Mucosa of rectum (tissue), 2 donors: ENCODE measurements at regions not wholly inside any gene's neighbourhood (a gene's known extent, or its start where the extent isn't known, plus 50 kb on each side); places are given as distances from the start of the nearest gene placed in this dataset.

Source experiments
- H3K27ac ChIP-seq, 2 donors: one replicate each; pipeline ENCODE4 v1.7.0; 2013; ENCODE audit warnings: inconsistent platforms in 2 of 2, low read depth in 2 of 2, low read length in 2 of 2
- H3K27me3 ChIP-seq, 2 donors: one replicate each; pipeline ENCODE4 v1.7.0; 2013; ENCODE audit warnings: low read length in 2 of 2; ENCODE audit not compliant: control insufficient read depth in 2 of 2, insufficient read depth in 2 of 2
- H3K36me3 ChIP-seq, 2 donors: one replicate each; pipeline ENCODE4 v1.7.0; 2013; ENCODE audit warnings: low read length in 2 of 2; ENCODE audit not compliant: control insufficient read depth in 2 of 2, insufficient read depth in 2 of 2
- H3K4me1 ChIP-seq, 2 donors: one replicate each; pipeline ENCODE4 v1.7.0; 2013; ENCODE audit warnings: low read length in 2 of 2, mild to moderate bottlenecking in 1 of 2; ENCODE audit not compliant: control insufficient read depth in 2 of 2, insufficient read depth in 2 of 2
- H3K4me3 ChIP-seq, 2 donors: one replicate each; pipeline ENCODE4 v1.7.0; 2013; ENCODE audit warnings: low read length in 2 of 2
- H3K9ac ChIP-seq, 2 donors: one replicate each; pipeline ENCODE4 v1.7.0; 2013; ENCODE audit warnings: low read length in 2 of 2, low read depth in 1 of 2, mild to moderate bottlenecking in 1 of 2
- H3K9me3 ChIP-seq, 2 donors: one replicate each; pipeline ENCODE4 v1.7.0; 2013; ENCODE audit warnings: low read length in 2 of 2; ENCODE audit not compliant: control insufficient read depth in 2 of 2
- donor health status: healthy.
- donor health status: Normal muscosa, but diverticular disease.

DNA sequence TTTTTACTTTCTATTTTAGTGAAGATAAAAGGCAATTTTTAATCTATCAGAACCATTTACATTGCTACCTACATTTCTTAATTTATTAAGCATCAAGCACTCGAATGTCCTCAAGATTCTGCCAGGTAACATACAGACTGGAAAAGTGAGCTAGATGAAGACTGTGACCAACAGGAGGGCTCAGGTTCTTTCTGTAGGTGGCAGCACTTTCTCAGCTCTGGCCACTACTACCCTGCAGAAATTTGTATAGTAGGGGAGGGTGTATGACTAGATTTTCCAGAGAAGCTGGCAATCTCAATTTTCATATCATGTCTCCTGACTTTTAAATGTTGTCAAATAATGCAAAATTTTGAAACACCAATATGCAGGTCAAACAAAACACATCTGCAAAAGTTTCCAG, 165.0 kb upstream of the SUCLG2 start:
- Histone ChIP-seq H3K4me3 (no peak overlapping the region), H3K27ac (no peak overlapping the region), H3K36me3 (no peaks in the 10 kb centered on the region)

GRCh38 chr3:67809370-67809935, 155.0 kb upstream of the SUCLG2 start:
- H3K4me1 ChIP-seq: no peaks in the 10 kb centered on the region

More for the DNA sequence above, 165.0 kb upstream of the SUCLG2 start:
- no peaks in the 10 kb centered on the region for H3K27me3 ChIP-seq
- no peaks in the 10 kb centered on the region for H3K4me1 ChIP-seq
- H3K9me3 ChIP-seq: no peaks in the 10 kb centered on the region
- H3K9ac ChIP-seq: no peak overlapping the region

GRCh38 chr3:67808906-67809305, 154.5 kb upstream of the SUCLG2 start:
- Histone ChIP-seq H3K27me3 (no peaks in the 10 kb centered on the region), H3K4me3 (no peak overlapping the region), H3K27ac (no peak overlapping the region), H3K9me3 (no peaks in the 10 kb centered on the region), H3K9ac (no peak overlapping the region), H3K4me1 (no peaks in the 10 kb centered on the region), H3K36me3 (no peaks in the 10 kb centered on the region)

More at GRCh38 chr3:67809370-67809935, 155.0 kb upstream of the SUCLG2 start:
- Histone ChIP-seq H3K27ac (no peak overlapping the region), H3K9me3 (no peaks in the 10 kb centered on the region), H3K9ac (no peak overlapping the region), H3K27me3 (no peaks in the 10 kb centered on the region), H3K4me3 (no peak overlapping the region), H3K36me3 (no peaks in the 10 kb centered on the region)

DNA sequence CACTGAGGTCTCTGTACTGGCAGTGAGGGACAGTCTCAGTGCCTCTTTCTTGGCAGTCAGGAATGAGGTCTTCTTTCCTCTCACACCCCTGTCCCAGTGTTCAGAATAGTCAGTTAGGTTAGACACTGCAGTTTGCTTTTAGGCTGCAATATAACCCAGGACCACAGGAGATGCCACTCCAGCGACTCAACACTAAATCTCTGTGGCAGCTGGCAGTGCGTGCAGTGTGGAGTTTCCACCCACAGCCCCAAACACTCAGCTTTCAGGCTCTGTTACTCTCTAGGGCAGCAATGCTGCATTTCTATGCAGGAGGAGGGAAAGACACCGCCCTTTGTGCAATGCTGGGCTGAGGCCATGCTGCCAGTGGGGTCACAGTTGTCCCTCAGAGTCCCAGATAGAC, 150.2 kb upstream of the SUCLG2 start:
- Histone ChIP-seq H3K4me1 (no peaks in the 10 kb centered on the region), H3K9ac (no peak overlapping the region), H3K36me3 (no peaks in the 10 kb centered on the region), H3K27ac (no peak overlapping the region), H3K9me3 (peaks cover 0 to 2% of the 10 kb centered on the region in 2 donors), H3K27me3 (no peaks in the 10 kb centered on the region), H3K4me3 (no peak overlapping the region)

DNA sequence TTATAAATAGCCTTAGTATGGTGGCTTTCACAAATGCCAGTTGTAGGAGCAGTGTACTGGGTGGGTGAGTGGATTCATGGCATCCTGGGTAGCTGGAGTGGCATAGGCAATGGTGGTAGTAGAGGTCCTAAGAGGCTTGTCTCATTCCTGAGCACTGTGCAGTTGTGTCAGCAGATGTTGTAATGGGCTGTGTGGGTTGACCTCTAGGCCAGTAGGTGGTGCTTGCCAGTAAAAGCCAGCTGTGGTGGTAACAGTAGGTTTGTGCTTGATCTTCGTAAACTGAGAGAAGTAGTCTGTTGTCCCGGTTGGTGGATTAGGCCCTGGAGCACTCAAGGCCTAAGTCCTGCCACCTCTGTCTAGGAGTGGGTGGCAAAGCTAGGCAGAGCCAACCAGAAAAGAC, 149.7 kb upstream of the SUCLG2 start:
- no peak overlapping the region for H3K27ac ChIP-seq
- H3K9ac ChIP-seq: no peak overlapping the region
- H3K9me3 ChIP-seq: peaks cover 0 to 2% of the 10 kb centered on the region in 2 donors
- H3K4me3 ChIP-seq: no peak overlapping the region
- H3K27me3 ChIP-seq: no peaks in the 10 kb centered on the region
- no peaks in the 10 kb centered on the region for H3K36me3 ChIP-seq
- H3K4me1 ChIP-seq: no peaks in the 10 kb centered on the region

DNA sequence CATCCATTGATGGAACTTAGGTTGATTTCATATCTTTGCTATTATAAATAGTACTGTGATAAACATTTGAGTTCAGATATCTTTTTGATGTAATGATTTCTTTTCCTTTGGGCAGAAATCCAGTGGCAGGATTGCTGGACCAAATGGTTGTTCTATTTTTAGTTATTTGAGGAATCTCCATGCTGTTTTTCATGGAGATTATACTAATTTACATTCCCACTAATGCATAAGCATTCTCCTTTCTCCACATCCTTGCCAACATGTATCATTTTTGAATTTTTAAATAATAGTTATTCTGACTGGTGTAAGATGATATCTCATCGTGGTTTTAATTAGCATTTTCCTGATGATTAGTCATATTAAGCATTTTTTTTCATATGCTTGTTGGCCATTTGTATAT, 144.0 kb upstream of the SUCLG2 start:
- no peak overlapping the region for H3K9ac ChIP-seq
- H3K27me3 ChIP-seq: no peaks in the 10 kb centered on the region
- no peak overlapping the region for H3K27ac ChIP-seq
- no peaks in the 10 kb centered on the region for H3K36me3 ChIP-seq
- H3K9me3 ChIP-seq: peaks cover 0 to 2% of the 10 kb centered on the region in 2 donors
- no peaks in the 10 kb centered on the region for H3K4me1 ChIP-seq
- H3K4me3 ChIP-seq: no peak overlapping the region

DNA sequence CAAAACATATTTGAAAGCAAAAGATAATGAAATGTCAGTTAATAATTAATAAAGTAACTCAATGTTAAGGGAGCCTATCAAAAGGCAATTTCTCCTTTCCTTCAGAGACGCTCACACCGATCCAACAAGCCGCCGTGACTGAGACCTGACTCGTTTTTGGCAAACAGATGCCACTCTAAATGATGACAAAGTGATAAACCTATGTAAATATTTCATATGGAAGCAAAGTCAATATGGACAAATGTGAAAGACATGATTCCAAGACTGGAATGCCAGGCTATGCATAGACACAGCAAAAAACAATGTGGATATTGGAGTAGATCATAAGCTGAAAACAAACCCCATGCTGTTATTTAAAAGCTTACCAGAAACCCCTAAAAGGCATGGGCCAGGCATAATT, 137.2 kb upstream of the SUCLG2 start:
- Histone ChIP-seq H3K4me1 (no peaks in the 10 kb centered on the region), H3K9ac (no peak overlapping the region), H3K9me3 (no peaks in the 10 kb centered on the region), H3K36me3 (no peaks in the 10 kb centered on the region), H3K27me3 (no peaks in the 10 kb centered on the region), H3K27ac (no peak overlapping the region), H3K4me3 (no peak overlapping the region)

GRCh38 chr3:67790043-67790442, 135.6 kb upstream of the SUCLG2 start:
- Histone ChIP-seq H3K4me3 (no peak overlapping the region), H3K9me3 (no peaks in the 10 kb centered on the region), H3K36me3 (no peaks in the 10 kb centered on the region), H3K4me1 (no peaks in the 10 kb centered on the region), H3K27ac (no peak overlapping the region), H3K27me3 (no peaks in the 10 kb centered on the region), H3K9ac (no peak overlapping the region)

DNA sequence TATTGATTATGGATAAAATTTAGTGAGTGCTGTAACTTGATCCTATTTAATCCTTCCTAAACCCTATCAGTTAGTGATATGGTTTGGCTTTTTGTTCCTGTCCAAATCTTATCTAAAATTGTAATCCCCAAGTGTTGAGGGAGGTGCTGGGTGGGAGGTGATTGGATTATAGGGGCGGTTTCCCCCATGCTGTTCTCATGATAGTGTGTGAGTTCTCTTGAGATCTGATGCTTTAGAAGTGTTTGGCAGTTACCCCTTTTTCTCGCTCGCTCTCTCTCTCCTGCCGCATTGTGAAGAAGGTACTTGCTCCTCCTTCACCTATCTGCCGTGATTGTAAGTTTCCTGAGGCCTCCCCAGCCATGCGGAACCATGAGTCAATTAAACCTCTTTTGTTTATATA, 134.0 kb upstream of the SUCLG2 start:
- Histone ChIP-seq H3K27ac (no peak overlapping the region), H3K9me3 (no peaks in the 10 kb centered on the region), H3K9ac (no peak overlapping the region), H3K4me1 (no peaks in the 10 kb centered on the region), H3K27me3 (no peaks in the 10 kb centered on the region), H3K4me3 (no peak overlapping the region), H3K36me3 (no peaks in the 10 kb centered on the region)

GRCh38 chr3:67783281-67784250, 129.2 kb upstream of the SUCLG2 start:
- Histone ChIP-seq H3K27me3 (no peaks in the 10 kb centered on the region), H3K27ac (no peak overlapping the region), H3K9me3 (no peaks in the 10 kb centered on the region), H3K4me3 (no peak overlapping the region), H3K36me3 (no peaks in the 10 kb centered on the region), H3K4me1 (no peaks in the 10 kb centered on the region), H3K9ac (no peak overlapping the region)
